ENCODE measurements at regions not wholly inside any gene's neighbourhood (a gene's known extent, or its start where the extent isn't known, plus 50 kb on each side); places are given as distances from the start of the nearest gene placed in this dataset.

- DNase-seq (ENCODE audit: extremely low read depth, low read depth, low spot score): no peak
These were observed 126.7 kb upstream of the AGA start for GRCh38 chr4:177568931-177569330.

DNA sequence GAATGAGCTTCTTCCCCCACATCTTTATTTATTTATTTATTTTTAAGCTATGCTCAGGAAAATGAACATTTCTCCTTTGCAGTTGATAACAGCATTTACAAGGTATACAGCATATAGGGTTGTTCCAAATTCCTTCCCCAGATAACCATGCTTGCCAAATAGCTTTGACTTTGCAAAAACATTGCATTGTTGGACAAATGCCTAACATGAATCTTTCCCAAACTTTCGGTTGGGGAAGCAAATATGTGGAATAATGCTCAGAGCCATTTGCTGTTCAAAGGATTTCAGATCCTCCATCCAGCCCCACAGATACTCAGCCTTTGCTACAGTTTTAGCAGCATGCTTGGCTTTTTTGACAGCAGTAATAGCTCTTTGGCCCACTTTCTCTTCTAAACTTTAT is 127.2 kb upstream of the AGA start:
- no peak for DNase-seq (ENCODE audit: extremely low read depth, low read depth, low spot score)

DNA sequence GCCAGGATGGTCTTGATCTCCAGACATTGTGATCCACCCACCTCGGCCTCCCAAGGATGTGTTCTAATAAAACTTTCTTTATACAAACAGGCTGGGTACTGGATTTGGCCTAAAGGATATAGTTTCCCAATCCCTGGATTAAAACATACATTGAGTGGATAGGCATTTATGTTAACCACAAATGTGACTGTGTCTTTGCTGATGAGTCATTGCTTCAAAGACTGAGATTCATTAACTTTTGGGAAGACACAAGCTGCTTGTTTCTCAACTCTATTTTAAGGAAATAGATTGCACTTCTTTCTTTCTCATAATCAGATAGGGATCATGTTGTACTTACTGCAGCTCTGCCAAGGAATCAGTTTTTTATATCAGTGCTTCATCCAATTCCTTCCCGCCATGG is 131.3 kb upstream of the AGA start:
- DNase-seq (ENCODE audit: extremely low read depth, low read depth, low spot score): no peak

DNA sequence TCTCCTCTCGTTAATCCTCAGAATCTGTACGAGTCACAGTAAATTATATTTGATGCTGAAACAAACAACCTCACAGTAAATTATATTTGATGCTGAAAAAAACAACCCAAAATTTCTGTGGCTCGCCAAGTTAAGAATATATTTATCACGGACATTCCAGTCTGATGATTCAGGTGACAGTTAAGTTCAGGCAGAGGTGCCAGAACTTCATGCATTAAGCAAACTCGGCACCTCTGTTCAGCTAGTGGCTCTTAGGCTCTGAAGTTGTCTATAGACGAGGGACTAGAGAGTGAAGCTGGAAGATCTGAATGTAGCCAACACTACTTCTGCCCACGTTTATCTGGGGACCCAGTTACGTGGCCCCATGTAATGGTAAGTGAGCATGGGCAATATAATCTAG is 132.2 kb upstream of the AGA start:
- no peak for DNase-seq (ENCODE audit: extremely low read depth, low read depth, low spot score)

GRCh38 chr4:177579649-177580048 is 137.4 kb upstream of the AGA start:
- no peak for DNase-seq (ENCODE audit: extremely low read depth, low read depth, low spot score)

DNA sequence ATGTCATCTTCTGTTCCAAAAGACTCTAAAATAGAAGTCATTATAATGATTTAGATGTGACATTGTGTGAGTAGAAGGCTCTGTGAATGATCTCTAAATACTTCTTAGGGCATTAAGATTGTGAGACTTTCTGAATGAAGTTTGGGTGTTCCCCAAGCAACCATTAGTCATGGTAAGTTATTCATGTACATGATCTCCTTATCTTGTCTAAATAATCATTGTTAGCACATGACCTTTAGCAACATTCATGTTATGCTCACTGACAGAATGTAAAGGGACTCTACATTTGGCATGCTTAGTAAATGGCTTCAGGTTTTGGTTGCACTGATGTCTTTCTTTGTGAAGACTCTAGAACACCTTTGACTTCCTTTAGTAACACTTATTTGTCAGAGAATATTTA is 140.8 kb upstream of the AGA start:
- DNase-seq (ENCODE audit: extremely low read depth, low read depth, low spot score): no peak

DNA sequence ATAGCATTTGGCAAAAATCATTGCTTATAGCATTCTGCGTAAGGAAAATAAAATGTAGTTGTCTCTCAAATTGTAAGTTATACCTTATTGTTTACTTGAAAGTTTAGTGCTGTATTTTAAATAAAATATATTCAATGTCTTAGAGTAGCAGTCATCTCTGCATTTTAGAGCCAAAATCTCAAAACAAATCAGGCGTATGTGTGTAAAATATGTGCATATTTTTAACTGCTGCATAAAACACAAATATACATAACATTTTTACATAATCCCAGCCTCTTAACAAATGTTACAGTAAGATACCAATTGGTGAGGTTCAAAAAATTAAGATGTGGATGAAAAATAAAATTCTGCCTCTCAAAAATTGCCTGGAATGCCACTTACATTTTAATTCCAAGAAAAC is 145.8 kb upstream of the AGA start:
- DNase-seq (ENCODE audit: extremely low read depth, low read depth, low spot score): no peak

- no peak for DNase-seq (ENCODE audit: extremely low read depth, low read depth, low spot score)
These were observed 153.1 kb upstream of the AGA start for GRCh38 chr4:177595386-177595785.

GRCh38 chr4:177596035-177596434 is 153.8 kb upstream of the AGA start:
- DNase-seq (ENCODE audit: extremely low read depth, low read depth, low spot score): no peak

DNA sequence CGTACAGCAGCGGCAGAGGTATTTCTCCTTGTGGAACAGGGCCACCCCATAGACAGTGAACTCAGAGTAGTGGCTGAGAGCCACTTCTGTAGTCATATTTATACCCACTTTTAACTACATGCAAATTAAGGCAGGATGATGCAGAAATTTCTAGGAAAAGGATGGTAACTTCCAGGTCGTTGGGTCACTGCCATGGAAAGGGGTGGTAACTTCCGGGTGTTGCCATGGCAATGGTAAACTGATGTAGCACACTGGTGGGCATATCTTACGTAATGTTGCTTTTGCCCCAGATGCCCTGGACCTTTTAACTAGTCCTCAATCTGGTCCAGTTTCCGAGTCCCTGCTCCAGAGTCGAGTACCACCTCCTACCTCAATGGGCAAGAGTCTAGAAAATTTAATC is 154.8 kb upstream of the AGA start:
- no peak for DNase-seq (ENCODE audit: extremely low read depth, low read depth, low spot score)

GRCh38 chr4:177605252-177605651 is 163.0 kb upstream of the AGA start:
- no peak for DNase-seq (ENCODE audit: extremely low read depth, low read depth, low spot score)

DNA sequence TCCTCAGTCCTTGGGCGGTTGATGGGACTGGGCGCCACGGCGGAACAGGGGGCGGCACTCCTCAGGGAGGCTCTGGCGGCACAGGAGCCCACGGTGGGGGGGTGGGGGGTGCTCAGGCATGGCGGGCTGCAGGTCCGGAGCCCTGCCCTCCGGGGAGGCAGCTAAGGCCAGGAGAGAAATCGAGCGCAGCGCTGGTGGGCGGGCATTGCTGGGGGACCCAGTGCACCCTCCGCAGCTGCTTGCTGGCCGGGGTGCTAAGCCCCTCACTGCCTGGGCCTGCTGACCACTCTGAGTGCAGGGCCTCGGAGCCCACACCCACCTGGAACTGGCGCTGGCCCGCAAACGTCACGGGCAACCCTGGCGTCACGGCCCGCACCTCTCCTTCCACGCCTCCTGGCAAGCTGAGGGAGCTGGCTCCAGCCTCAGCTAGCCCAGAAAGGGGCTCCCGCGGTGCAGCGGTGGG is 164.9 kb upstream of the AGA start:
- DNase-seq (ENCODE audit: extremely low read depth, low read depth, low spot score): no peak

DNA sequence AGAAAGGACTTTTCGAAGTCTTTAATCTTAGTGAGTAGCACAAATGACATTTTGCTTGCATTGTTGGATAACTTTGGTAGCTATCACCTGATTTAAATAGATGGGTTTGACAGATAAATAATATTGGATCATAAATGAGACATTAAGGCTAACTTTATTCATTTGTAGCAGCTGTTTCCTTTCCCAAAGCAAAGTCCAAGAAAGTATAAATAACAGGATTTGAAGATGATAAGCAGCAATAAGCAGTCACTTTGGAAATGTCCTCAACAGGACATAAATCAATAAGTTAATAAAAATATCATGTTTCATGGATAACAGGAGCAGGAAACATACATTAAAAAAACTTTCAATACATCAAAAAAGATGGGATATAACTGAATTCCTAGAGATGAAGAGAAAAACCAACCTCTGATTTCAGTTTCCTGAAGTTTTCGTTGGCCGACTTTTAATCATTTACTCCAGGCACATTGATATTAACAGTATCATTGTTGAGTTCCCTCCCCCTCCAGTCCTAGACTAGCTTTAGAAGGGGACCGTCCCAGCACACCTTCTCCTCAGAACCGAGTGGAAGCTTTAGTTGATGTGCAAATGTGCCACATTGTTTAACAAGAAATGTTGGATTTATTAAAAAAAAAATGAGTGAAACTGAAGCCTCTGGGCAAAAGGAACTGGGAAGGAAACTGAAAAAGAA is 169.9 kb upstream of the AGA start:
- no peak for DNase-seq (ENCODE audit: extremely low read depth, low read depth, low spot score)

DNA sequence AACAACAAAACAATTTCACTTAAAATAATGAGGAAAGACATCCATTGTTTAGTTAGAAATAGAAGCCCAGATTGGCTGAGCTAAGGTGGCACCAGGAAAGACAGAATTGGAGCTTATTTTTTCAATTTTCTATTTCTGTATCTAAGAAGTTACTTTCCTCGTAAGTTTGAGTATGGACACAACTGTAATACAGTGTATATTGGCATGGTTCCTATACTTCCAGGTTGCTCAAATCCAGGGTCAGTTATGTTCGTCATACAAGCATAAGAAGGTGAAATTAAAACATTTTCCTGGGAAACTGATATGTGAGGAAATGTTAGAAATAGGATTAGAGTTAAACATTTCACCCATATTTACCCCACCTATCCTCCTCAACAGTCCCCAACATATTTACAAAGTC is 170.4 kb upstream of the AGA start:
- no peak for DNase-seq (ENCODE audit: extremely low read depth, low read depth, low spot score)

- no peak for DNase-seq (ENCODE audit: extremely low read depth, low read depth, low spot score)
These were observed 190.2 kb upstream of the AGA start for GRCh38 chr4:177632481-177632880.

DNA sequence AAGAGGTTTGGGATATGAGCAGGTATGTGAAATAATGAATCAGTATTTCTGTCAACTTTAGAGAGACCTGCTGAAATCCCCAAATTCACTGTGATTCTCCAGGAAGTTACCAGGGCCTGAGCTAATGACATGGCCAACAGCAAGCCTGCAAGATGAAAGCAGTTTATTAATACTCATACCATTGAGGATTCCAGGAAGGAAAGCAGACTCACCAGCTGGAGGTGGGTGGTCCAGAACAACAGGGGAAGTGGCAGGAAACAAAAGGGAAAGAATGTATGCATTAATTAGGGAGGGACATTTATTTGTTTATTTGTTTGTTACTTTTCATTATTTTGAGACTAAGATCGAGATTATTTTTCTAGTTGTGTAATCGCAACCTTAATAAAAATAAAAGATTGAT is 196.6 kb upstream of the AGA start:
- DNase-seq (ENCODE audit: extremely low read depth, low read depth, low spot score): no peak

GRCh38 chr4:177640864-177641263 is 198.6 kb upstream of the AGA start:
- DNase-seq (ENCODE audit: extremely low read depth, low read depth, low spot score): no peak

DNA sequence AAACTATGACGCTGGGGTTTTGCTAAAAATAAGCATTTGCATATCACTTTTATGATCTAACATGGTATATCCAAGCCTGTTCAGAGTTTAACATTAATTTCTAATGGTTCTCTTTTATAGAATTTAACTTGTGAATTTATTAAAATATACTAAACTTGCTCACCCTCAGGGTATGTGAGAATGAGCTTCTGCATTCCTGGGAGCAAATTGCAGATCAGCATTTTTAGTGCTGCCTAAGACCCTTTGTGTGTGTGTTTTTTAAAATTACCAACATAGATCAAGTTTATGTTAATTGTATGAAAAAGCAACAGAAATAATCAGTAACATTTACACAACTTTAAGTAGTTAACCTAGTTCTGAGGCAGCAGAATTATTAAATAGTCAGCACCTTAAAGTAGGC is 218.0 kb upstream of the AGA start:
- no peak for DNase-seq (ENCODE audit: extremely low read depth, low read depth, low spot score)

GRCh38 chr4:177667687-177668086 is 225.4 kb upstream of the AGA start:
- DNase-seq (ENCODE audit: extremely low read depth, low read depth, low spot score): no peak

- no peak for DNase-seq (ENCODE audit: extremely low read depth, low read depth, low spot score)
These were observed 229.2 kb upstream of the AGA start for GRCh38 chr4:177671387-177671786.

GRCh38 chr4:177671845-177672244 is 229.6 kb upstream of the AGA start:
- DNase-seq (ENCODE audit: extremely low read depth, low read depth, low spot score): no peak

DNA sequence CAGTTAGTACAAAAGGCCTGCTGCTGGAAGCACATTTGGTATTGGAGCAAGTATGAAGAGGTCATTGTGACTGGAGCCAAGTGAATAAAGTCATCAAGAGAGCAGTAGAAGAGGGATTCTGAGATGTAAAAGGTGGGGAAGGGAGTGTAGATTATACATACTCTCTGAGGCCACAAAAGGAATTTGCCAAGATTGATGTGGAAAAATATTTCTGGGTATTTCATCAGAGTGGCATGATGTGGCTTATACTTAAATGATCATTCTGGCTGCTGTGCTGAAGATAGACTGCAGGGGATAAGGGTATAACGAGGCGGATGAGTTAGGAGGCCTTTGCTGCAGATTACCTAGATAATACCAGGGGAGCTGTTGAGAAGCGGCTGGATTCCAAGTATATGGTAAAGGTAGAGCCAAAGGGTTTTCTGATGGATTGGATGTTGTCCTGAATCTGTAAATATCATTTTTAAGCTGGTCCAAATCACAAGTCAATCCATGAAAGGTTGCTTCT is 231.8 kb upstream of the AGA start:
- no peak for DNase-seq (ENCODE audit: extremely low read depth, low read depth, low spot score)

DNA sequence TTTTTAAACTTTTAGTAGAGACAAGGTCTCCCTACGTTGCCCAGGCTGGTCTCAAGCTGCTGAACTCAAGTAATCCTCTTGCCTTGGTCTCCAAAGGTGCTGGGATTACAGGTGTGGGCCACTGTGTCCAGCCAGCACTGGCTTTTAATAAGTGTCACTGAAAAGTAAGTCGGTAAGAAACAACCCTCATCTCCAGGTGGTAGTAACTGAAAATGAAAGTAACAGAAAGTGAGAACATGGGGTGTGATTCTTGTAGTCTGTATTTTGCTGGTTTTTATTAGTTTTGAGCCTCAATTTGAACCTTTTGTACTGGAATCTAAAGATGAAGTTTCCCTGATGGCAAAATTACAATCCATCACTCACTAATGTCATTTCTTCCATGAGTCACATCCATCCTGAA is 238.1 kb upstream of the AGA start:
- DNase-seq (ENCODE audit: extremely low read depth, low read depth, low spot score): no peak
